ENCODE measurements at regions not wholly inside any gene's neighbourhood (a gene's known extent, or its start where the extent isn't known, plus 50 kb on each side); places are given as distances from the start of the nearest gene placed in this dataset.

GRCh38 chr6:12423832-12424231, 133.7 kb downstream of the EDN1 start:
- ATAC-seq, result no peak

GRCh38 chr6:12426121-12426520, 136.0 kb downstream of the EDN1 start:
- ATAC-seq (no peak), DNase-seq (ENCODE audit: low spot score) (no peak)
- Mint-ChIP-seq H3K4me1 (peaks cover 61% of the 10 kb centered on the region), H3K4me3 (no peak overlapping the region), H3K9me3 (no peaks in the 10 kb centered on the region), H3K27me3 (ENCODE audit: low read depth) (no peaks in the 10 kb centered on the region), H3K27ac (no peak overlapping the region), H3K36me3 (no peaks in the 10 kb centered on the region)
- ChIA-PET CTCF (no interaction called here), POLR2A (no interaction called here)
- TF ChIP-seq TEAD1 (CRISPR knock-in tag; IDR thresholded peaks at IDR 0.05) (no peak), ZNF423 (CRISPR knock-in tag; IDR thresholded peaks at IDR 0.05) (no peak), ZNF317 (CRISPR knock-in tag; IDR thresholded peaks at IDR 0.05; ENCODE audit: borderline replicate concordance, low read depth) (no peak), GTF2I (CRISPR knock-in tag; conservative IDR thresholded peaks at IDR 0.05) (no peak), JUN (CRISPR knock-in tag; IDR thresholded peaks at IDR 0.05) (no peak), MLX (CRISPR knock-in tag; IDR thresholded peaks at IDR 0.05) (no peak)

More at GRCh38 chr6:12423832-12424231, 133.7 kb downstream of the EDN1 start:
- TF ChIP-seq IRF2 (CRISPR knock-in tag; IDR thresholded peaks at IDR 0.05; ENCODE audit: borderline replicate concordance, low read depth) (no peak), ZNF671 (CRISPR knock-in tag; IDR thresholded peaks at IDR 0.05) (no peak), GTF2I (CRISPR knock-in tag; conservative IDR thresholded peaks at IDR 0.05) (no peak), JAZF1 (CRISPR knock-in tag; IDR thresholded peaks at IDR 0.05) (no peak), ETV6 (CRISPR knock-in tag; IDR thresholded peaks at IDR 0.05) (no peak), ZNF263 (CRISPR knock-in tag; IDR thresholded peaks at IDR 0.05; ENCODE audit: low read depth) (no peak), FOXJ3 (CRISPR knock-in tag; IDR thresholded peaks at IDR 0.05; ENCODE audit: borderline replicate concordance) (no peak), GRHL2 (CRISPR knock-in tag; IDR thresholded peaks at IDR 0.05; ENCODE audit: insufficient replicate concordance, severe bottlenecking) (no peak), NR1H2 (CRISPR knock-in tag; IDR thresholded peaks at IDR 0.05) (no peak), FOXK1 (CRISPR knock-in tag; IDR thresholded peaks at IDR 0.05) (no peak)
- Mint-ChIP-seq H3K27ac (no peak overlapping the region), H3K4me3 (no peak overlapping the region), H3K9me3 (peaks cover 4% of the 10 kb centered on the region), H3K36me3 (peaks cover 4% of the 10 kb centered on the region; the same call in 1 of the 2 replicates), H3K27me3 (ENCODE audit: low read depth) (no peaks in the 10 kb centered on the region), H3K4me1 (peaks cover 46% of the 10 kb centered on the region)
- DNase-seq (ENCODE audit: low spot score), result no peak
- POLR2A ChIA-PET, result no interaction called here
- CTCF ChIA-PET, result no interaction called here

- Mint-ChIP-seq H3K9me3 (peaks cover 28% of the 10 kb centered on the region), H3K27me3 (ENCODE audit: low read depth) (no peaks in the 10 kb centered on the region), H3K27ac (peak overlapping the region; percentile 64; the same call in 1 of the 2 replicates), H3K4me1 (peaks cover 56% of the 10 kb centered on the region), H3K36me3 (peaks cover 24% of the 10 kb centered on the region), H3K4me3 (peak overlapping the region; percentile 25; the same call in 1 of the 2 replicates)
- no peak for DNase-seq (ENCODE audit: low spot score)
- ChIA-PET POLR2A (no interaction called here), CTCF (interaction anchor here (1.2 kb wide), 1 partner anchor 10 kb away, joined by 4 read pairs; no protein-coding TSS in a partner anchor)
- peak; percentile 46; the same call in 1 of the 2 replicates for ATAC-seq
- TF ChIP-seq MYBL2 (CRISPR knock-in tag; IDR thresholded peaks at IDR 0.05) (no peak), USF2 (CRISPR knock-in tag; IDR thresholded peaks at IDR 0.05) (peak; percentile 30; the same call in 1 of the 2 replicates)
Measured at GRCh38 chr6:12431023-12431422, 140.9 kb downstream of the EDN1 start.

GRCh38 chr6:12436224-12436623, 146.1 kb downstream of the EDN1 start:
- Mint-ChIP-seq H3K27ac (no peak overlapping the region), H3K4me3 (no peak overlapping the region), H3K4me1 (peaks cover 17% of the 10 kb centered on the region), H3K27me3 (ENCODE audit: low read depth) (no peaks in the 10 kb centered on the region), H3K9me3 (peaks cover 41% of the 10 kb centered on the region), H3K36me3 (peaks cover 31% of the 10 kb centered on the region)
- ATAC-seq, result no peak
- ChIA-PET CTCF (no interaction called here), POLR2A (no interaction called here)
- no peak for DNase-seq (ENCODE audit: low spot score)
- no peak for TF ChIP-seq OVOL2 (CRISPR knock-in tag; IDR thresholded peaks at IDR 0.05; ENCODE audit: borderline replicate concordance)
- no peak for TF ChIP-seq ESRRA (CRISPR knock-in tag; IDR thresholded peaks at IDR 0.05; ENCODE audit: borderline replicate concordance)
- no peak for TF ChIP-seq FOXP1 (CRISPR knock-in tag; IDR thresholded peaks at IDR 0.05; ENCODE audit: borderline replicate concordance)
- no peak for TF ChIP-seq MAX (CRISPR knock-in tag; IDR thresholded peaks at IDR 0.05)
- TF ChIP-seq ZNF317 (CRISPR knock-in tag; IDR thresholded peaks at IDR 0.05; ENCODE audit: borderline replicate concordance, low read depth), result no peak
- no peak for TF ChIP-seq ZNF281 (CRISPR knock-in tag; IDR thresholded peaks at IDR 0.05)
- TF ChIP-seq SOX15 (CRISPR knock-in tag; IDR thresholded peaks at IDR 0.05), result no peak
- TF ChIP-seq ZNF512 (CRISPR knock-in tag; IDR thresholded peaks at IDR 0.05; ENCODE audit: borderline replicate concordance), result no peak
- no peak for TF ChIP-seq FOXJ3 (CRISPR knock-in tag; IDR thresholded peaks at IDR 0.05; ENCODE audit: borderline replicate concordance)
- no peak for TF ChIP-seq ATF3 (CRISPR knock-in tag; conservative IDR thresholded peaks at IDR 0.05)
